ENCODE measurements at regions not wholly inside any gene's neighbourhood (a gene's known extent, or its start where the extent isn't known, plus 50 kb on each side); places are given as distances from the start of the nearest gene placed in this dataset.

GRCh38 chr12:126343321-126343720, 1278.1 kb downstream of the AACS start:
- no peak for DNase-seq

- DNase-seq: no peak
These were observed 1280.9 kb downstream of the AACS start for GRCh38 chr12:126346087-126346486.

GRCh38 chr12:126347421-126347820, 1282.2 kb downstream of the AACS start:
- DNase-seq: no peak

- DNase-seq: no peak
These were observed 1284.1 kb downstream of the AACS start for GRCh38 chr12:126349383-126349782.

- DNase-seq: no peak
These were observed 1288.4 kb downstream of the AACS start for GRCh38 chr12:126353604-126354003.

- DNase-seq: no peak
These were observed 1289.4 kb downstream of the AACS start for GRCh38 chr12:126354633-126355032.

GRCh38 chr12:126355346-126355745, 1290.1 kb downstream of the AACS start:
- DNase-seq: no peak

- no peak for DNase-seq
These were observed 1293.6 kb downstream of the AACS start for GRCh38 chr12:126358806-126359205.

GRCh38 chr12:126359216-126359615, 1294.0 kb downstream of the AACS start:
- no peak for DNase-seq

GRCh38 chr12:126361804-126362203, 1296.6 kb downstream of the AACS start:
- DNase-seq: no peak

GRCh38 chr12:126362493-126362892, 1297.3 kb downstream of the AACS start:
- DNase-seq: no peak

- no peak for DNase-seq
These were observed 1297.7 kb downstream of the AACS start for GRCh38 chr12:126362964-126363363.

- DNase-seq: no peak
These were observed 1304.5 kb downstream of the AACS start for GRCh38 chr12:126369487-126370463.

- no peak for DNase-seq
These were observed 1318.3 kb downstream of the AACS start for GRCh38 chr12:126383506-126383905.

- DNase-seq: peak; percentile 24
These were observed 1318.9 kb downstream of the AACS start for GRCh38 chr12:126384026-126384564.

GRCh38 chr12:126385785-126386184, 1320.5 kb downstream of the AACS start:
- DNase-seq: no peak

- no peak for DNase-seq
These were observed 1324.1 kb downstream of the AACS start for GRCh38 chr12:126389220-126389841.

GRCh38 chr12:126389961-126390360, 1324.7 kb downstream of the AACS start:
- no peak for DNase-seq

GRCh38 chr12:126390969-126391566, 1325.8 kb downstream of the AACS start:
- DNase-seq: no peak

GRCh38 chr12:126396536-126396935, 1331.3 kb downstream of the AACS start:
- no peak for DNase-seq

- no peak for DNase-seq
These were observed 1331.9 kb downstream of the AACS start for GRCh38 chr12:126397071-126397581.

GRCh38 chr12:126397660-126398059, 1332.4 kb downstream of the AACS start:
- DNase-seq: no peak

GRCh38 chr12:126400831-126401230, 1335.6 kb downstream of the AACS start:
- DNase-seq: no peak
